Esophagus muscularis mucosa (tissue), 4 donors: ENCODE measurements at regions not wholly inside any gene's neighbourhood (a gene's known extent, or its start where the extent isn't known, plus 50 kb on each side); places are given as distances from the start of the nearest gene placed in this dataset.
"Not testable (repeated sequence)": the region's sequence is repeated elsewhere in the genome, so short reads cannot be mapped to it uniquely, and the experiment has no call there.

Experiments
- DNase-seq: peaks from one replicate; pipeline ENCODE4 v3.0.0-alpha.2; 2017; ENCODE audit errors: extremely low spot score
- H3K27ac ChIP-seq, 4 donors: fragments of 200-600 bp; sonication (generic); replicated peaks in 1 of 4; 1 replicate in 3 of 4; 2 replicates in 1 of 4; pipeline ENCODE4 v1.5.1; 2016 to 2019; ENCODE audit warnings: mild to moderate bottlenecking in 1 of 4
- H3K27me3 ChIP-seq, 4 donors: fragments of 200-600 bp; sonication (generic); one replicate each; pipeline versions ENCODE4 v1.5.1 to v1.6.0; 2016 to 2019
- H3K36me3 ChIP-seq, 4 donors: fragments of 200-600 bp; sonication (generic); one replicate each; pipeline ENCODE4 v1.5.1; 2016 to 2019
- H3K4me1 ChIP-seq, 4 donors: fragments of 200-600 bp; sonication (generic); one replicate each; pipeline ENCODE4 v1.5.1; 2016 to 2019
- H3K4me3 ChIP-seq, 4 donors: fragments of 200-600 bp; sonication (generic); 1 replicate in 2 of 4; 2 replicates in 2 of 4; pipeline ENCODE4 v1.5.1; 2016 to 2019; ENCODE audit warnings: mild to moderate bottlenecking in 4 of 4, moderate library complexity in 1 of 4
- H3K9me3 ChIP-seq, 4 donors: fragments of 200-600 bp; sonication (generic); 1 replicate in 3 of 4; 2 replicates in 1 of 4; pipeline ENCODE4 v1.5.1; 2016 to 2019
- EP300 ChIP-seq: sonication (generic); formaldehyde crosslinking; IDR thresholded peaks from one replicate; pipeline ENCODE4 v1.6.1; 2017; ENCODE audit warnings: antibody characterized with exemption
- POLR2A ChIP-seq: fragments of 450-650 bp; IDR thresholded peaks from one replicate; pipeline ENCODE4 v1.6.1; 2017; ENCODE audit warnings: antibody characterized with exemption, moderate library complexity, mild to moderate bottlenecking, low read depth
- POLR2AphosphoS5 ChIP-seq, 2 donors: sonication (generic); formaldehyde crosslinking; IDR thresholded peaks; one replicate each; pipeline ENCODE4 v1.6.1; 2017; ENCODE audit warnings: antibody characterized with exemption in 2 of 2
- WGBS: methylation state at CpG from one replicate; pipeline ENCODE4 v1.1.5; 2018; 5-methylcytosine and 5-hydroxymethylcytosine counted together
- intact Hi-C: fragments of 100-400 bp; cut with DNase I; formaldehyde crosslinking; loops from one replicate; pipeline ENCODE4 v1.15.1; 2023
- TF ChIP-seq, protein P1 (sequence below), 3 experiments: fragments of 200-600 bp in 2 of 3; fragments of 450-650 bp in 1 of 3; sonication (generic) in 2 of 3; IDR thresholded peaks; one replicate each; pipeline ENCODE4 v1.5.1; 2017 to 2019; ENCODE audit warnings: antibody characterized with exemption in 3 of 3, mild to moderate bottlenecking in 2 of 3, moderate library complexity in 1 of 3

DNA sequence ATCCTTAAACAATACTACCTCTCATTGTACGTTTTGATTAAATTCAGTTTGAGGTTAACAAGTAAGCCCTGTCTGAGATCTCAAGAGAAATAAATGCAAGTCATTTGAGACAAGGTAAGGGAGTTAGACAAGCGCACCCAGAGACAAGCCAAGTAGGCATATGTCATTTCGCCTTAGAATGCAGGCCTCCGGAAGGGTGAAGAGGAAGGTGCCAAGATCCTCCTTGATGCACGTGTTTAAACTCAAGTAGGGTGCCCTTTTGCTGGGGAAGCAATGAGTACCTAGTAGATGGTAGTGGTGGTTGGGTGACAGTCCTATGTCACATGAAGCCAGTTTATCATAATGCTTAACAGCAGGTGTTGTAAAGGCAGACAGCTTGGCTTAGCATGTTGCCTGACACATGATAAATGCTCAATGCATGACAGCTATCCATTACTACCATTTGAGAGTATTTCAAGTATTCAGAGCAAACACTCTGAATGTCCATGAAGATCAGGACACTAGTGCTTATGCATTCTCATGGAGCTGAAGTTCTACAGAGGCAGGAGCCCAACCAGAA is 415.9 kb downstream of the TMEM135 start:
- 91% methylated on average over 5 of the region's 5 CpGs for WGBS
- TF ChIP-seq POLR2AphosphoS5 (IDR thresholded peaks at IDR 0.05): no peak
- TF ChIP-seq, protein P1, sequence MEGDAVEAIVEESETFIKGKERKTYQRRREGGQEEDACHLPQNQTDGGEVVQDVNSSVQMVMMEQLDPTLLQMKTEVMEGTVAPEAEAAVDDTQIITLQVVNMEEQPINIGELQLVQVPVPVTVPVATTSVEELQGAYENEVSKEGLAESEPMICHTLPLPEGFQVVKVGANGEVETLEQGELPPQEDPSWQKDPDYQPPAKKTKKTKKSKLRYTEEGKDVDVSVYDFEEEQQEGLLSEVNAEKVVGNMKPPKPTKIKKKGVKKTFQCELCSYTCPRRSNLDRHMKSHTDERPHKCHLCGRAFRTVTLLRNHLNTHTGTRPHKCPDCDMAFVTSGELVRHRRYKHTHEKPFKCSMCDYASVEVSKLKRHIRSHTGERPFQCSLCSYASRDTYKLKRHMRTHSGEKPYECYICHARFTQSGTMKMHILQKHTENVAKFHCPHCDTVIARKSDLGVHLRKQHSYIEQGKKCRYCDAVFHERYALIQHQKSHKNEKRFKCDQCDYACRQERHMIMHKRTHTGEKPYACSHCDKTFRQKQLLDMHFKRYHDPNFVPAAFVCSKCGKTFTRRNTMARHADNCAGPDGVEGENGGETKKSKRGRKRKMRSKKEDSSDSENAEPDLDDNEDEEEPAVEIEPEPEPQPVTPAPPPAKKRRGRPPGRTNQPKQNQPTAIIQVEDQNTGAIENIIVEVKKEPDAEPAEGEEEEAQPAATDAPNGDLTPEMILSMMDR (IDR thresholded peaks at IDR 0.05): no peak
- no peak for TF ChIP-seq POLR2A
- no peak for TF ChIP-seq EP300
- no peaks in the 10 kb centered on the region for H3K36me3 ChIP-seq
- intact Hi-C loops: no loop called here
- no peak overlapping the region for H3K4me3 ChIP-seq
- no peak overlapping the region for H3K27ac ChIP-seq
- peaks cover 0 to 6% (median 1%) of the 10 kb centered on the region in 4 donors for H3K4me1 ChIP-seq
- H3K9me3 ChIP-seq: no peaks in the 10 kb centered on the region
- no peaks in the 10 kb centered on the region for H3K27me3 ChIP-seq
- no peak for DNase-seq

DNA sequence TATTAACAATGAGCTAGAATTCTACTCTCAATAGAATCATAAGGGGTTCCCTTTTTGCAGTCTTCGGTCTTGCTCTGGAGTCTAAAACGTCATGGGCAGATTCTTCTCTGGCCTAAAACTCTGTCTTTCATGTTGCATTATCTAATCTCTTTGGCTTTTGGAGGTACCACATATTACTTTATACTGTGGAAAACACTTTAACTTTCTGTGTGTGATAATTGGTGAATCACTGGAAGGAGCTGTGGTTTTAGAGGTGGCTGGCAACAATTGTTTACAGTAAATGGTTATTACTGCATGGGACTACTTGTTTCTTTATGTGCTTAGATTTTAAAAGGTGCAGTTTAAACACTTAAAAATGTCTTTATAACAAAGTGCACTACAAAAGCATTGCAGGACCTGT is 414.3 kb downstream of the TMEM135 start:
- intact Hi-C loops, H3K4me1 ChIP-seq, H3K27ac ChIP-seq, H3K36me3 ChIP-seq, H3K27me3 ChIP-seq, DNase-seq, H3K4me3 ChIP-seq, H3K9me3 ChIP-seq: not testable (repeated sequence)
- 95% methylated on average over 2 of the region's 2 CpGs for WGBS

DNA sequence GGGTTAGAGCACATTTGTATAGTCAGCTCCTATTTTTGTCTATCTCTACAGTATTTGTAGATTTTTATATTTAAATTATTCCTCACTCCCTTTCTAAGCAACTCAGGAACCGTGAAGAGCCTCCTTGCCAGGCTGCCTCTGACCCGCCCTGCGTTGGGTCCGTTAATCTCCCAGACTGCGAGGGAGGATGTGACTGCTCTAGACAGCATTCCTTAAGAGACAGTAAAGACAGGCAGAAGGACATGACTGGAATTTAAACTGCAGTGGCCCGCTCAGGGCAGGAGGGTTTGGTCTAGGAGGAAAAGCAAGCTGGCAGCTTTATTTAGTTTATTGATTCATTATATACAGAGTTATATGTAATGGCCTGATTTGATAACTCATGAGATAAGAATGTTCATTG is 413.7 kb downstream of the TMEM135 start:
- Histone ChIP-seq H3K9me3 (no peaks in the 10 kb centered on the region), H3K36me3 (no peaks in the 10 kb centered on the region), H3K4me3 (no peak overlapping the region), H3K27ac (no peak overlapping the region), H3K27me3 (no peaks in the 10 kb centered on the region), H3K4me1 (peaks cover 0 to 6% (median 1%) of the 10 kb centered on the region in 4 donors)
- WGBS: 81% methylated on average over 6 of the region's 6 CpGs
- TF ChIP-seq EP300: no peak
- TF ChIP-seq POLR2AphosphoS5 (IDR thresholded peaks at IDR 0.05): no peak
- TF ChIP-seq, protein P1 (IDR thresholded peaks at IDR 0.05): no peak
- no peak for TF ChIP-seq POLR2A
- no peak for DNase-seq
- intact Hi-C loops: no loop called here

DNA sequence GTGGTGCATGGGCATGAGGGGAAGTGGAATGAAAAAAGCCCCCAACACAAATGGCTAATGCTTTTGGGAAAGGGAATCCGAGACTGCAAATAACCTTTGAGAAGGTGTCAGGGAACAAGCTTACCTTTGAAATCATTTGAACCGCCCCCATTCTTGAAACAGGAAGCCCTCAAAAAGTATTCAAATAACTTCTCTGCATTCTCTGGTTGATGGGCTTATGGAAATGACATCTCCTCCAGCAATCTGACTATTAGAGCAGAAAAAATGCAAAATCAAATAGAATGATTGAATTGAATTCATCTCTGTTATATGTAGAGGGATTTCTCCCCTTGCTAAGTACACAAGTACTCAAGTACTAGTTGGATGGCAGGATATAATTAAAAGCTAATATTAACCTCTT is 409.9 kb downstream of the TMEM135 start:
- Histone ChIP-seq H3K4me3 (no peak overlapping the region), H3K27me3 (no peaks in the 10 kb centered on the region), H3K9me3 (no peaks in the 10 kb centered on the region), H3K36me3 (no peaks in the 10 kb centered on the region), H3K27ac (no peak overlapping the region), H3K4me1 (no peaks in the 10 kb centered on the region)
- intact Hi-C loops: no loop called here
- TF ChIP-seq POLR2A: no peak
- no peak for TF ChIP-seq POLR2AphosphoS5 (IDR thresholded peaks at IDR 0.05)
- TF ChIP-seq, protein P1 (IDR thresholded peaks at IDR 0.05): no peak
- no peak for TF ChIP-seq EP300
- WGBS: 91% methylated on average over 2 of the region's 2 CpGs
- no peak for DNase-seq

DNA sequence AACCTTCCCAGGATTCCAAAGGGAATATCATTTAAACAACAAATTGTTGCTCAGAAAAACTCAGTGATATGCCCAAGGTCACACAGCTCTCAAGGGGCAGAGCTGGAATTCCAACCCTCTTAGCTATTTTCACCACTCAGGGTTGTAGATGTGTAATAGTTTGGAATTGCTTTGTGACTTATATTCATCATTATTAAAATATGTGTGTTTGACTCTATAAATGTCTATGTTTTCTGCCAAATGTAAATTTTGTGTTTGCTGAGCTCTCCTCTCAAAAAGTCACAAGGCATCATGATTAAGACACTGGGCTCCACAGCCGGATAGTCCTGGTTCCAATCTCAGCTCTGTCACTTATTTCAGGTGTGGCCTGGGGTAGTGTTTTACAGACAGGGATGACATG is 407.3 kb downstream of the TMEM135 start:
- no peaks in the 10 kb centered on the region for H3K9me3 ChIP-seq
- intact Hi-C loops: no loop called here
- H3K4me3 ChIP-seq: no peak overlapping the region
- no peak for TF ChIP-seq POLR2A
- H3K36me3 ChIP-seq: no peaks in the 10 kb centered on the region
- WGBS: 73% methylated on average over 1 of the region's 1 CpG
- H3K4me1 ChIP-seq: no peaks in the 10 kb centered on the region
- H3K27me3 ChIP-seq: no peaks in the 10 kb centered on the region
- no peak for DNase-seq
- no peak overlapping the region for H3K27ac ChIP-seq

DNA sequence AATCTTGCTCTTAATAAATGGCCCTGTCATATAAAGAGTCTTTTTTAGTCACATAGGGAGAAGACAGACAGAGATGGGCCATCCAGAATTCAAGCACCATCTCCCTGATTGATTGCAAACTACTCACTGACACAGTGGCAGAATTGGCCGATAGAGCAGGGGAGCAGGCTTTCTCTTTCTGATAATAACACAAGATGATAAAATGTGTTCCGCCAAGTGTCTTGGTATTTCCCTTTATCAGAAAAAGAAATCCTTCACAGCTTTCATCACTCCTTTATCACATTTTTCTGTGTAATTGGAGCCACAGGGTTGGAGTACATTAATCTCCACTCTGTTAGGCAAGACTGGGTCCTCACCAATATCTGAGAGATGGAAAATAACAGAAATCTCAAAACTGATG is 406.0 kb downstream of the TMEM135 start:
- 94% methylated on average over 2 of the region's 2 CpGs for WGBS
- Histone ChIP-seq H3K36me3 (no peaks in the 10 kb centered on the region), H3K4me3 (no peak overlapping the region), H3K27me3 (no peaks in the 10 kb centered on the region), H3K4me1 (no peaks in the 10 kb centered on the region), H3K9me3 (no peaks in the 10 kb centered on the region), H3K27ac (no peak overlapping the region)
- intact Hi-C loops: no loop called here
- no peak for DNase-seq
- TF ChIP-seq POLR2A (no peak), EP300 (no peak), POLR2AphosphoS5 (IDR thresholded peaks at IDR 0.05) (no peak)
- TF ChIP-seq, protein P1 (IDR thresholded peaks at IDR 0.05): no peak
